Mesothelial cell of epicardium (in vitro differentiated cells): ENCODE measurements at regions not wholly inside any gene's neighbourhood (a gene's known extent, or its start where the extent isn't known, plus 50 kb on each side); places are given as distances from the start of the nearest gene placed in this dataset.

Experiments used
- DNase-seq, 2 experiments: peaks; one replicate each; pipeline ENCODE4 v3.0.0; 2021; ENCODE audit warnings: low spot score in 2 of 2; ENCODE audit not compliant: unreplicated experiment in 2 of 2
- H3K27ac Mint-ChIP-seq: 2 replicates; pipeline ENCODE4 v1.8.0; 2021; ENCODE audit warnings: mixed read lengths
- H3K27me3 Mint-ChIP-seq: 2 replicates; pipeline ENCODE4 v1.8.0; 2021; ENCODE audit warnings: low read depth, mixed read lengths
- H3K36me3 Mint-ChIP-seq: 2 replicates; pipeline ENCODE4 v1.8.0; 2021; ENCODE audit warnings: mixed read lengths
- H3K4me1 Mint-ChIP-seq: 2 replicates; pipeline ENCODE4 v1.8.0; 2021; ENCODE audit warnings: mixed read lengths
- H3K4me3 Mint-ChIP-seq: 2 replicates; pipeline ENCODE4 v1.8.0; 2021; ENCODE audit warnings: mild to moderate bottlenecking, moderate library complexity, mixed read lengths
- H3K9me3 Mint-ChIP-seq: 2 replicates; pipeline ENCODE4 v1.8.0; 2021; ENCODE audit warnings: mixed read lengths
- TF ChIP-seq, protein P1 (sequence below): fragments of 200-600 bp; sonication (generic); IDR thresholded peaks from one replicate; pipeline ENCODE4 v1.5.0; 2021; ENCODE audit warnings: antibody characterized with exemption; ENCODE audit not compliant: unreplicated experiment

GRCh38 chr22:48961705-48962104 is 866.0 kb downstream of the BRD1 start:
- H3K36me3 Mint-ChIP-seq = no peaks in the 10 kb centered on the region

GRCh38 chr22:48960980-48961660 is 866.6 kb downstream of the BRD1 start:
- H3K27me3 Mint-ChIP-seq = peaks cover 27% of the 10 kb centered on the region
- no peak overlapping the region for H3K27ac Mint-ChIP-seq
- peak; percentile 7 to 32 for DNase-seq
- TF ChIP-seq, protein P1, sequence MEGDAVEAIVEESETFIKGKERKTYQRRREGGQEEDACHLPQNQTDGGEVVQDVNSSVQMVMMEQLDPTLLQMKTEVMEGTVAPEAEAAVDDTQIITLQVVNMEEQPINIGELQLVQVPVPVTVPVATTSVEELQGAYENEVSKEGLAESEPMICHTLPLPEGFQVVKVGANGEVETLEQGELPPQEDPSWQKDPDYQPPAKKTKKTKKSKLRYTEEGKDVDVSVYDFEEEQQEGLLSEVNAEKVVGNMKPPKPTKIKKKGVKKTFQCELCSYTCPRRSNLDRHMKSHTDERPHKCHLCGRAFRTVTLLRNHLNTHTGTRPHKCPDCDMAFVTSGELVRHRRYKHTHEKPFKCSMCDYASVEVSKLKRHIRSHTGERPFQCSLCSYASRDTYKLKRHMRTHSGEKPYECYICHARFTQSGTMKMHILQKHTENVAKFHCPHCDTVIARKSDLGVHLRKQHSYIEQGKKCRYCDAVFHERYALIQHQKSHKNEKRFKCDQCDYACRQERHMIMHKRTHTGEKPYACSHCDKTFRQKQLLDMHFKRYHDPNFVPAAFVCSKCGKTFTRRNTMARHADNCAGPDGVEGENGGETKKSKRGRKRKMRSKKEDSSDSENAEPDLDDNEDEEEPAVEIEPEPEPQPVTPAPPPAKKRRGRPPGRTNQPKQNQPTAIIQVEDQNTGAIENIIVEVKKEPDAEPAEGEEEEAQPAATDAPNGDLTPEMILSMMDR = no peak
- H3K36me3 Mint-ChIP-seq = no peaks in the 10 kb centered on the region
- H3K9me3 Mint-ChIP-seq = no peaks in the 10 kb centered on the region
- no peaks in the 10 kb centered on the region for H3K4me1 Mint-ChIP-seq
- no peak overlapping the region for H3K4me3 Mint-ChIP-seq

More at GRCh38 chr22:48961705-48962104, 866.0 kb downstream of the BRD1 start:
- peak in 1 of 2 experiments; percentile 16 for DNase-seq
- H3K4me3 Mint-ChIP-seq = no peak overlapping the region
- no peak overlapping the region for H3K27ac Mint-ChIP-seq
- H3K9me3 Mint-ChIP-seq = no peaks in the 10 kb centered on the region
- no peaks in the 10 kb centered on the region for H3K4me1 Mint-ChIP-seq
- H3K27me3 Mint-ChIP-seq = peaks cover 33% of the 10 kb centered on the region
- TF ChIP-seq, protein P1 = no peak

DNA sequence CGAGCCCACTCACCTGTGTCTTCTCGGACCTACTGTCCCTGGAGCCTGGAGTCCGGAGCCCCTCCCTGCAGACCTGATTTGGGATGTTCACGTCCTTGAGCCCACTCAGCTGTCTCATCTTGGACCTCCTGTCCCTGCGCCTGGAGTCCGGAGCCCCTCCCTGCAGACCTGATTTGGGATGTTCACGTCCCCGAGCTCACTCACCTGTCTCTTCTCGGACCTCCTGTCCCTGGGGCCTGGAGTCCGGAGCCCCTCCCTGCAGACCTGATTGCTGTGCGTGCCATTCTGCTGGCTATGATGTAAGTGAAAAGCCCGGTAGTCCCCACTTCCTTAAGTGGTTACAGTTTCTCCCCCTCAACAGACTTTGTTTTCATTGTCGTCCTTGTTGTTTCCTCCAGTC is 867.1 kb downstream of the BRD1 start:
- peak in 1 of 2 experiments; percentile 2 for DNase-seq
- H3K36me3 Mint-ChIP-seq = no peaks in the 10 kb centered on the region
- no peaks in the 10 kb centered on the region for H3K9me3 Mint-ChIP-seq
- H3K4me1 Mint-ChIP-seq = no peaks in the 10 kb centered on the region
- H3K27me3 Mint-ChIP-seq = peaks cover 23% of the 10 kb centered on the region
- TF ChIP-seq, protein P1 = no peak
- H3K27ac Mint-ChIP-seq = no peak overlapping the region
- H3K4me3 Mint-ChIP-seq = no peak overlapping the region

DNA sequence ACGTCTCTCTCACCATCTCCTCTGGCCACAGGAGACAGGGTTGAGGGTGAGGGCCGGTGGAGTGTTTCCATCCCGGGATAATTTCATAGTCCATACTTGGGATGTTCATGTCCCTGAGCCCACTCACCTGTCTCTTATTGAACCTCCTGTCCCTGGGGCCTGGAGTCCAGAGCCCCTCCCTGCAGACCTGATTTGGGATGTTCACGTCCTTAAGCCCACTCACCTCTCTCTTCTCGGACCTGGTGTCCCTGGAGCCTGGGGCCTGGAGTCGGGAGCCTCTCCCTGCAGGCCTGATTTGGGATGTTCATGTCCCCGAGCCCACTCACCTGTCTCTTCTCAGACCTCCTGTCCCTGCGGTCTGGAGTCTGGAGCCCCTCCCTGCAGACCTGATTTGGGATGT is 868.2 kb downstream of the BRD1 start:
- peak in 1 of 2 experiments; percentile 2 for DNase-seq
- Mint-ChIP-seq H3K27me3 (peaks cover 23% of the 10 kb centered on the region), H3K27ac (no peak overlapping the region), H3K9me3 (no peaks in the 10 kb centered on the region), H3K36me3 (no peaks in the 10 kb centered on the region), H3K4me1 (peaks cover 2% of the 10 kb centered on the region), H3K4me3 (no peak overlapping the region)
- TF ChIP-seq, protein P1 = no peak

DNA sequence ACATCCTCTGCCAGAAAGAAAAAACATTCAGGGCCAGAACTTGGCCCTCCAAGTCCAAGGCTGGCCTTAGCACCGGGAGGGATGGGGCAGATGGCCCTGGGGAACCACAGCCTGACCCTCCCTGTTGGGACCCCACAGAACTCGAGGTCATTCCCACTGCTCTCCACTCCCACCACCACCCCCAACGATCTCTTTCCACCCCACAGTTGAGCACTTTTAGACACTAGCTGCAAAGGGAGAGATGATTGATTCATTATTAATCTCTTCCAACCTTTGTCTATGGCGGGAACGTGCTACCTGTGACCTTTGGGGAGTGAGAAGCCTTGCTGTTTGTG is 869.7 kb downstream of the BRD1 start:
- Mint-ChIP-seq H3K27ac (no peak overlapping the region), H3K36me3 (no peaks in the 10 kb centered on the region), H3K4me1 (peaks cover 2% of the 10 kb centered on the region), H3K9me3 (no peaks in the 10 kb centered on the region), H3K4me3 (no peak overlapping the region), H3K27me3 (peaks cover 15% of the 10 kb centered on the region)
- peak in 1 of 2 experiments; percentile 14 for DNase-seq
- TF ChIP-seq, protein P1 = no peak
